H1 (cell line): ENCODE measurements at regions not wholly inside any gene's neighbourhood (a gene's known extent, or its start where the extent isn't known, plus 50 kb on each side); places are given as distances from the start of the nearest gene placed in this dataset.

Experiments
- CTCF ChIA-PET: fragments of 300-600 bp; sonication (Branson Sonifier 250); formaldehyde crosslinking; loops from one replicate; lab custom pipeline; 2021; ENCODE audit not compliant: partially characterized antibody; lab: Charles Lee
- POLR2A ChIA-PET: fragments of 300-600 bp; sonication (Branson Sonifier 250); formaldehyde crosslinking; loops from one replicate; lab custom pipeline; 2021; ENCODE audit warnings: inconsistent platforms; ENCODE audit not compliant: partially characterized antibody; lab: Charles Lee
- DNase-seq, 2 experiments: peaks; one replicate each; pipeline versions ENCODE4 v3.0.0 to v3.0.0-alpha.2; 2010 to 2022; ENCODE audit warnings: low spot score in 2 of 2, low read depth in 1 of 2, mixed read lengths in 1 of 2
- FAIRE-seq: peaks from 2 replicates; lab custom pipeline; 2011; peaks lifted over from hg19 to GRCh38; lab: Jason Lieb, UNC
- H2AFZ ChIP-seq: 2 replicates; pipeline ENCODE4 v1.8.1; 2012; ENCODE audit warnings: low read length, inconsistent platforms
- H2AK5ac ChIP-seq: 2 replicates; pipeline ENCODE4 v1.6.1; 2013; ENCODE audit warnings: low read depth, low read length
- H2BK120ac ChIP-seq: replicated peaks from 2 replicates; pipeline ENCODE3; 2013; ENCODE audit warnings: low read depth, low read length, inconsistent platforms
- H2BK12ac ChIP-seq: 2 replicates; pipeline ENCODE4 v1.6.1; 2013; ENCODE audit warnings: low read depth, low read length
- H2BK15ac ChIP-seq: 2 replicates; pipeline ENCODE4 v1.6.1; 2013; ENCODE audit warnings: low read length
- H2BK20ac ChIP-seq: 2 replicates; pipeline ENCODE4 v1.6.1; 2013; ENCODE audit warnings: low read length
- H2BK5ac ChIP-seq: 2 replicates; pipeline ENCODE4 v1.6.1; 2013; ENCODE audit warnings: low read depth, low read length
- H3K14ac ChIP-seq: 2 replicates; pipeline ENCODE4 v1.6.1; 2013; ENCODE audit warnings: inconsistent platforms; ENCODE audit not compliant: insufficient read length
- H3K18ac ChIP-seq: 2 replicates; pipeline ENCODE4 v1.6.1; 2013; ENCODE audit warnings: low read length; ENCODE audit errors: extremely low read depth
- H3K23ac ChIP-seq: 2 replicates; pipeline ENCODE4 v1.6.1; 2013; ENCODE audit warnings: inconsistent platforms; ENCODE audit not compliant: insufficient read length
- H3K23me2 ChIP-seq: 2 replicates; pipeline ENCODE4 v1.6.1; 2013; ENCODE audit warnings: low read depth, low read length
- H3K27ac ChIP-seq: 2 replicates; pipeline ENCODE4 v1.6.1; 2011; ENCODE audit warnings: low read depth, low read length, inconsistent platforms
- H3K27me3 ChIP-seq, 4 experiments: replicated peaks in 1 of 4; 1 replicate in 1 of 4; 2 replicates in 3 of 4; pipeline versions ENCODE4 v1.6.1 to v1.8.1; 2011 to 2013; ENCODE audit warnings: low read length in 3 of 4, mild to moderate bottlenecking in 3 of 4, inconsistent platforms in 2 of 4, mixed read lengths in 2 of 4, moderate library complexity in 1 of 4; ENCODE audit not compliant: control insufficient read depth in 3 of 4, insufficient read depth in 3 of 4; ENCODE audit errors: extremely low read depth in 1 of 4
- H3K36me3 ChIP-seq, 4 experiments: 2 replicates each; pipeline versions ENCODE4 v1.6.1 to v1.8.1; 2011 to 2013; ENCODE audit warnings: mild to moderate bottlenecking in 4 of 4, low read length in 3 of 4, moderate library complexity in 2 of 4, control low read depth in 1 of 4, inconsistent platforms in 1 of 4; ENCODE audit not compliant: insufficient read depth in 4 of 4, control insufficient read depth in 2 of 4
- H3K4ac ChIP-seq: replicated peaks from 2 replicates; pipeline ENCODE3; 2013; ENCODE audit warnings: low read length, low read depth, mixed read lengths, inconsistent platforms; ENCODE audit not compliant: insufficient read length
- H3K4me1 ChIP-seq, 4 experiments: replicated peaks in 1 of 4; 1 replicate in 1 of 4; 2 replicates in 3 of 4; pipeline versions ENCODE4 v1.6.1 to v1.8.1; 2011 to 2013; ENCODE audit warnings: low read length in 3 of 4, inconsistent platforms in 2 of 4, mixed read lengths in 1 of 4; ENCODE audit not compliant: insufficient read depth in 4 of 4, control insufficient read depth in 3 of 4
- H3K4me2 ChIP-seq, 2 experiments: 2 replicates each; pipeline versions ENCODE4 v1.6.1 to v1.8.1; 2011 to 2013; ENCODE audit warnings: low read depth in 2 of 2, low read length in 2 of 2, control low read depth in 1 of 2, inconsistent platforms in 1 of 2, mild to moderate bottlenecking in 1 of 2; ENCODE audit not compliant: insufficient read depth in 1 of 2
- H3K4me3 ChIP-seq, 4 experiments: fragments of 200-600, 300-600 bp in 1 of 4; sonication (generic), shearing (Covaris generic), sonication (Bioruptor Twin) in 1 of 4; 2 replicates each; pipeline versions ENCODE4 v1.5.1 to v1.8.1; 2011 to 2016; ENCODE audit warnings: low read length in 4 of 4, low read depth in 3 of 4, control low read depth in 2 of 4, inconsistent platforms in 2 of 4, mild to moderate bottlenecking in 2 of 4, mixed read lengths in 1 of 4, moderate library complexity in 1 of 4; ENCODE audit not compliant: insufficient read depth in 2 of 4; ENCODE audit errors: extremely low read depth in 1 of 4
- H3K56ac ChIP-seq: replicated peaks from 2 replicates; pipeline ENCODE3; 2013; ENCODE audit warnings: low read depth, mild to moderate bottlenecking, mixed read lengths, low read length, inconsistent platforms; ENCODE audit not compliant: insufficient read length
- H3K79me1 ChIP-seq: 2 replicates; pipeline ENCODE4 v1.6.1; 2013; ENCODE audit warnings: low read depth, low read length, control low read depth
- H3K79me2 ChIP-seq, 2 experiments: 2 replicates each; pipeline versions ENCODE4 v1.6.1 to v1.8.1; 2012 to 2013; ENCODE audit warnings: low read length in 2 of 2, mild to moderate bottlenecking in 2 of 2, inconsistent platforms in 1 of 2; ENCODE audit not compliant: insufficient read depth in 2 of 2, control insufficient read depth in 1 of 2
- H3K9ac ChIP-seq, 4 experiments: replicated peaks in 1 of 4; 1 replicate in 1 of 4; 2 replicates in 3 of 4; pipeline versions ENCODE4 v1.6.1 to v1.8.1; 2011 to 2013; ENCODE audit warnings: low read depth in 3 of 4, low read length in 3 of 4, control low read depth in 2 of 4, mild to moderate bottlenecking in 2 of 4, moderate library complexity in 2 of 4, inconsistent platforms in 1 of 4; ENCODE audit errors: extremely low read depth in 1 of 4
- H3K9me3 ChIP-seq, 2 experiments: 2 replicates each; pipeline versions ENCODE4 v1.6.1 to v1.8.1; 2012 to 2013; ENCODE audit warnings: mild to moderate bottlenecking in 2 of 2, moderate library complexity in 2 of 2, control low read depth in 1 of 2, inconsistent platforms in 1 of 2, low read depth in 1 of 2, low read length in 1 of 2, mixed read lengths in 1 of 2; ENCODE audit not compliant: insufficient read depth in 2 of 2
- H4K20me1 ChIP-seq, 2 experiments: replicated peaks in 1 of 2; 2 replicates each; pipeline versions ENCODE3 to v1.8.1; 2011 to 2013; ENCODE audit warnings: inconsistent platforms in 2 of 2, low read length in 2 of 2, mild to moderate bottlenecking in 1 of 2; ENCODE audit not compliant: insufficient read depth in 2 of 2, control insufficient read depth in 1 of 2
- H4K5ac ChIP-seq: 2 replicates; pipeline ENCODE4 v1.6.1; 2013; ENCODE audit warnings: low read length, low read depth, mixed read lengths, inconsistent platforms; ENCODE audit not compliant: insufficient read length
- H4K8ac ChIP-seq: 2 replicates; pipeline ENCODE4 v1.8.0; 2013; ENCODE audit warnings: mild to moderate bottlenecking, moderate library complexity, low read length, inconsistent platforms; ENCODE audit not compliant: insufficient read depth; ENCODE audit errors: extremely low read depth
- H4K91ac ChIP-seq: replicated peaks from 2 replicates; pipeline ENCODE3; 2013; ENCODE audit warnings: low read length, mixed read lengths, inconsistent platforms; ENCODE audit not compliant: insufficient read length
- BCL11A ChIP-seq, 2 experiments: IDR thresholded peaks; one replicate each; pipeline ENCODE4 v1.6.1; 2011; ENCODE audit warnings: low read depth in 2 of 2, low read length in 2 of 2, mild to moderate bottlenecking in 2 of 2
- CHD1 ChIP-seq: IDR thresholded peaks from 2 replicates; pipeline ENCODE4 v1.6.1; 2012; ENCODE audit warnings: low read depth, low read length, improper control_type of control experiment
- FOSL1 ChIP-seq: IDR thresholded peaks from 2 replicates; pipeline ENCODE4 v1.6.1; 2011; ENCODE audit warnings: mild to moderate bottlenecking, low read depth, low read length, moderate library complexity; ENCODE audit not compliant: insufficient read depth
- PHF8 ChIP-seq: fragments of 200-600 bp; sonication (generic); conservative IDR thresholded peaks from 2 replicates; pipeline ENCODE4 v1.7.1; 2012; ENCODE audit warnings: low read depth, mild to moderate bottlenecking, inconsistent platforms, low read length, moderate library complexity
- YY1 ChIP-seq: IDR thresholded peaks from 2 replicates; pipeline ENCODE4 v1.6.1; 2011; ENCODE audit warnings: low read depth, mild to moderate bottlenecking, low read length
- WGBS, 2 experiments: shearing (Covaris generic) in 1 of 2; methylation state at CpG; one replicate each; pipeline versions ENCODE4 v1.1.6 to v1.1.7; 2013 to 2015; ENCODE audit warnings: low lambda C conversion rate in 2 of 2, mixed read lengths in 2 of 2, inconsistent platforms in 1 of 2, low coverage in 1 of 2, missing lambda C conversion rate in 1 of 2; ENCODE audit not compliant: insufficient replicate concordance in 2 of 2, insufficient coverage in 1 of 2, insufficient read length in 1 of 2; ENCODE audit errors: extremely low coverage in 1 of 2, missing lambda C conversion rate in 1 of 2; 5-methylcytosine and 5-hydroxymethylcytosine counted together
- TF ChIP-seq, protein P1 (sequence below): IDR thresholded peaks from 2 replicates; pipeline ENCODE4 v1.6.1; 2011; ENCODE audit warnings: low read depth, mild to moderate bottlenecking, low read length; ENCODE audit not compliant: insufficient read depth

GRCh38 chr12:74963867-74964331, 245.7 kb downstream of the KCNC2 start:
- FAIRE-seq (no peak), DNase-seq (no peak)
- WGBS, 2 experiments: 96% methylated on average over 5 of the region's 5 CpGs; no CpG with 5 or more reads in 1 of the 2 experiments
- no peaks in the 10 kb centered on the region for H3K36me3 ChIP-seq
- H2BK120ac ChIP-seq: no peak overlapping the region
- H3K23ac ChIP-seq: no peak overlapping the region
- ChIA-PET CTCF (no interaction called here), POLR2A (no interaction called here)
- H2AFZ ChIP-seq: no peak overlapping the region
- no peak overlapping the region for H2BK20ac ChIP-seq
- no peak overlapping the region for H3K4me3 ChIP-seq
- H2AK5ac ChIP-seq: no peak overlapping the region
- H3K4me2 ChIP-seq: no peak overlapping the region
- TF ChIP-seq, protein P1, sequence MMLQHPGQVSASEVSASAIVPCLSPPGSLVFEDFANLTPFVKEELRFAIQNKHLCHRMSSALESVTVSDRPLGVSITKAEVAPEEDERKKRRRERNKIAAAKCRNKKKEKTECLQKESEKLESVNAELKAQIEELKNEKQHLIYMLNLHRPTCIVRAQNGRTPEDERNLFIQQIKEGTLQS: no peak
- TF ChIP-seq CHD1: no peak
- no peak for TF ChIP-seq BCL11A (IDR thresholded peaks at IDR 0.05; ENCODE audit: low read depth in 2 of 2, low read length in 2 of 2)
- TF ChIP-seq YY1: no peak
- TF ChIP-seq PHF8: no peak
- no peak for TF ChIP-seq FOSL1
- H2BK15ac ChIP-seq: no peak overlapping the region
- no peak overlapping the region for H2BK5ac ChIP-seq
- H3K4ac ChIP-seq: no peak overlapping the region
- H3K79me1 ChIP-seq: no peaks in the 10 kb centered on the region
- no peak overlapping the region for H3K56ac ChIP-seq
- H3K79me2 ChIP-seq: no peaks in the 10 kb centered on the region
- no peak overlapping the region for H3K14ac ChIP-seq
- no peaks in the 10 kb centered on the region for H4K20me1 ChIP-seq
- H4K8ac ChIP-seq: no peak overlapping the region
- H3K27ac ChIP-seq: no peak overlapping the region
- no peaks in the 10 kb centered on the region for H3K4me1 ChIP-seq
- no peak overlapping the region for H3K18ac ChIP-seq
- H4K5ac ChIP-seq: no peak overlapping the region
- H3K9ac ChIP-seq: no peak overlapping the region
- no peak overlapping the region for H2BK12ac ChIP-seq
- H3K9me3 ChIP-seq: no peaks in the 10 kb centered on the region
- no peak overlapping the region for H4K91ac ChIP-seq
- no peaks in the 10 kb centered on the region for H3K23me2 ChIP-seq
- no peaks in the 10 kb centered on the region for H3K27me3 ChIP-seq
